H1 (cell line): ENCODE measurements at regions not wholly inside any gene's neighbourhood (a gene's known extent, or its start where the extent isn't known, plus 50 kb on each side); places are given as distances from the start of the nearest gene placed in this dataset.

Experiments used
- BACH1 ChIP-seq: IDR thresholded peaks from 2 replicates; pipeline ENCODE4 v1.6.1; 2012; ENCODE audit warnings: low read length, improper control_type of control experiment
- EZH2 ChIP-seq: fragments of 200-600 bp; sonication (generic); IDR thresholded peaks from 2 replicates; pipeline ENCODE4 v1.7.1; 2012; ENCODE audit warnings: low read depth, mild to moderate bottlenecking, moderate library complexity, low read length, inconsistent platforms; ENCODE audit not compliant: severe bottlenecking
- FOSL1 ChIP-seq: IDR thresholded peaks from 2 replicates; pipeline ENCODE4 v1.6.1; 2011; ENCODE audit warnings: mild to moderate bottlenecking, low read depth, low read length, moderate library complexity; ENCODE audit not compliant: insufficient read depth
- POLR2A ChIP-seq, 2 experiments: IDR thresholded peaks; 1 replicate in 1 of 2; 2 replicates in 1 of 2; pipeline ENCODE4 v1.6.1; 2011; ENCODE audit warnings: low read depth in 2 of 2, low read length in 2 of 2, mild to moderate bottlenecking in 2 of 2; ENCODE audit errors: control extremely low read depth in 1 of 2
- RBBP5 ChIP-seq: IDR thresholded peaks from 2 replicates; pipeline ENCODE4 v1.7.1; 2012; ENCODE audit warnings: low read depth, mild to moderate bottlenecking, inconsistent platforms, low read length, moderate library complexity, borderline replicate concordance
- TBP ChIP-seq: IDR thresholded peaks from 2 replicates; pipeline ENCODE4 v1.6.1; 2011; ENCODE audit warnings: low read depth, low read length, improper control_type of control experiment
- YY1 ChIP-seq: IDR thresholded peaks from 2 replicates; pipeline ENCODE4 v1.6.1; 2011; ENCODE audit warnings: low read depth, mild to moderate bottlenecking, low read length
- TF ChIP-seq, protein P1 (sequence below), 3 experiments: IDR thresholded peaks; 1 replicate in 2 of 3; 2 replicates in 1 of 3; pipeline versions ENCODE4 v1.5.1 to v1.6.1; 2011; ENCODE audit warnings: low read length in 3 of 3, mild to moderate bottlenecking in 3 of 3, inconsistent platforms in 2 of 3, low read depth in 1 of 3, moderate library complexity in 1 of 3; ENCODE audit not compliant: insufficient read depth in 1 of 3; ENCODE audit errors: control extremely low read depth in 1 of 3
- TF ChIP-seq, protein P2 (sequence below): IDR thresholded peaks from 2 replicates; pipeline ENCODE4 v1.6.1; 2011; ENCODE audit warnings: low read length, improper control_type of control experiment
- TF ChIP-seq, protein P3 (sequence below): IDR thresholded peaks from 2 replicates; pipeline ENCODE4 v1.6.1; 2011; ENCODE audit warnings: low read depth, mild to moderate bottlenecking, low read length; ENCODE audit not compliant: insufficient read depth

DNA sequence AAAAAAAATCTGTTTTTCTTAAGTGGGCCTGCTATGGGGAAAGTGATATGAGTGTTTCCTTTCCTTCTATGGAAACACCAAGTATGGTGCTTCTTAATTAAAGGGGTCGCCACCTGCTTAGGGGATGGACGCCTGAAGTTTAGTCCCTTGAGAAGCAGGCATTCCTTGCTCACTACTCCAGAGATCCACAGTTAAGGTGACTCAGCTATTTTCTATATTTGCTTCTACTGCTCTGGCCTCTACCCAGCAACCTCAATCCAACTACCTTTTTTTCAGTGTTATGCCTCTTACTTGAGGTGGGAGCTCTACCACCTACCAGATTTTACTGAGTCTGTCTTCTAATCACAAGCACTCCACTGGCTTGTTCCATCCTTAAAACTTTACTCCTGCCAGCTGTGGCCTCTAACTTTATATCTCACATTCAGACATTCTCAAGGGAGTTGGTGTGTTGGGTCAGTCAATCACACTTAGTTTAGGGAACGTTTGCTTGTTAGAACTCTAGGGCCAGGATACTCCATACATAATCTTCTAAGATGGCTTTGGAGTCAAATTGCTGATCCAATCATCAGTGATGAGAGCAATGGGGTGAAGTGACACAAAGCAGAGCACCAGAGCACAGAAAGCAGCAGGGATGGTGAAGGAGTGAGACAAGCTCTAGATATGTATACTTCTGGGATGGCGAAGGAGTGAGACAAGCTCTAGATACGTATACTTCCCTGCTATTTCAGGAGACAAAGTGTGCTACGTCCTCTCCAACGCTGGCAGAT, 708.1 kb downstream of the EFNA5 start:
- TF ChIP-seq TBP: no peak
- TF ChIP-seq, protein P1, sequence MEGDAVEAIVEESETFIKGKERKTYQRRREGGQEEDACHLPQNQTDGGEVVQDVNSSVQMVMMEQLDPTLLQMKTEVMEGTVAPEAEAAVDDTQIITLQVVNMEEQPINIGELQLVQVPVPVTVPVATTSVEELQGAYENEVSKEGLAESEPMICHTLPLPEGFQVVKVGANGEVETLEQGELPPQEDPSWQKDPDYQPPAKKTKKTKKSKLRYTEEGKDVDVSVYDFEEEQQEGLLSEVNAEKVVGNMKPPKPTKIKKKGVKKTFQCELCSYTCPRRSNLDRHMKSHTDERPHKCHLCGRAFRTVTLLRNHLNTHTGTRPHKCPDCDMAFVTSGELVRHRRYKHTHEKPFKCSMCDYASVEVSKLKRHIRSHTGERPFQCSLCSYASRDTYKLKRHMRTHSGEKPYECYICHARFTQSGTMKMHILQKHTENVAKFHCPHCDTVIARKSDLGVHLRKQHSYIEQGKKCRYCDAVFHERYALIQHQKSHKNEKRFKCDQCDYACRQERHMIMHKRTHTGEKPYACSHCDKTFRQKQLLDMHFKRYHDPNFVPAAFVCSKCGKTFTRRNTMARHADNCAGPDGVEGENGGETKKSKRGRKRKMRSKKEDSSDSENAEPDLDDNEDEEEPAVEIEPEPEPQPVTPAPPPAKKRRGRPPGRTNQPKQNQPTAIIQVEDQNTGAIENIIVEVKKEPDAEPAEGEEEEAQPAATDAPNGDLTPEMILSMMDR (IDR thresholded peaks at IDR 0.05; ENCODE audit: control extremely low read depth in 1 of 3, insufficient read depth in 1 of 3, low read depth in 1 of 3, low read length in 3 of 3): no peak
- TF ChIP-seq, protein P2, sequence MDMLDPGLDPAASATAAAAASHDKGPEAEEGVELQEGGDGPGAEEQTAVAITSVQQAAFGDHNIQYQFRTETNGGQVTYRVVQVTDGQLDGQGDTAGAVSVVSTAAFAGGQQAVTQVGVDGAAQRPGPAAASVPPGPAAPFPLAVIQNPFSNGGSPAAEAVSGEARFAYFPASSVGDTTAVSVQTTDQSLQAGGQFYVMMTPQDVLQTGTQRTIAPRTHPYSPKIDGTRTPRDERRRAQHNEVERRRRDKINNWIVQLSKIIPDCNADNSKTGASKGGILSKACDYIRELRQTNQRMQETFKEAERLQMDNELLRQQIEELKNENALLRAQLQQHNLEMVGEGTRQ: no peak
- TF ChIP-seq RBBP5: no peak
- peak; percentile 66 for TF ChIP-seq BACH1
- TF ChIP-seq EZH2: no peak
- no peak for TF ChIP-seq POLR2A (IDR thresholded peaks at IDR 0.05; ENCODE audit: control extremely low read depth in 1 of 2, low read depth in 2 of 2, low read length in 2 of 2)
- TF ChIP-seq, protein P3, sequence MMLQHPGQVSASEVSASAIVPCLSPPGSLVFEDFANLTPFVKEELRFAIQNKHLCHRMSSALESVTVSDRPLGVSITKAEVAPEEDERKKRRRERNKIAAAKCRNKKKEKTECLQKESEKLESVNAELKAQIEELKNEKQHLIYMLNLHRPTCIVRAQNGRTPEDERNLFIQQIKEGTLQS: no peak
- TF ChIP-seq FOSL1: no peak
- TF ChIP-seq YY1: no peak
